ENCODE measurements at regions not wholly inside any gene's neighbourhood (a gene's known extent, or its start where the extent isn't known, plus 50 kb on each side); places are given as distances from the start of the nearest gene placed in this dataset.

DNA sequence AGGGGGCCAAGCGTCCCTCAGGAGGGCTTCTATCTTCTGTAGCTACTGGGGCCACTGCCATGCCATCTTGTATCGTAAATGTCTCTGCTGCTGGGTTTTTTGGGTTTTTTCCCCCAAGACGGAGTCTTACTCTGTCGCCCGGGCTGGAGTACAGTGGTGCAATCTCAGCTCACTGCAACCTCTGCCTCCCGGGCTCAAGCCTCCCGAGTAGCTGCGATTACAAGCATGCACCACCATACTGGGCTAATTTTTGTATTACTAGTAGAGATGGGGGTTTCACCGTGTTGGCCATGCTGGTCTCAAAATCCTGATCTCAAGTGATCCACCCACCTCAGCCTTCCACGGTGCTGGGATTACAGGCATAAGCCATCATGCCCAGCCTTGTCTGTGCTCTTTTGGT is 111.3 kb upstream of the LOC128125822 start:
- POLR2A ChIA-PET = no interaction called here
- CTCF ChIA-PET = no interaction called here

DNA sequence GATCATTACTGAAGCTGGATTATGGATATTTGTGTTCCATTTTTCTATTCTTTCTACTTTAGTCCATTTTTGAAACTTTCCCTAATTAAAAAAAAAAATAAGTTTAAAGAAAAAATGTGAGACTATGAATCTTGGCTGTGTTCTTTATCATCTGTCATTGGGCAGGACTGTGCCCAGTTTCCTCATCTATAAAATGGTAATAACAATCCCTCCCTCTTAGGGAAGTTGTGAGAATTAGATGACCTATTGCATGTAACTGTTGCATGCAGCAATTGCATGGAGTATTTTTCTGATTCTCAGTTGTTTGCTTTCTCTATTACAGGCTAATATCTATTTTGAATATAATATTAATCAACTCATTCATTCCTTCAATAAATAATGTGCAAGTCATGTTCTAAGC is 108.2 kb upstream of the LOC128125822 start:
- ChIA-PET CTCF (no interaction called here), POLR2A (no interaction called here)
- Histone ChIP-seq H3K27ac (ENCODE audit: low read depth in 1 of 2, low read length in 2 of 2) (no peak overlapping the region), H3K36me3 (ENCODE audit: insufficient read depth, low read length) (no peaks in the 10 kb centered on the region), H3K4me3 (ENCODE audit: low read length) (no peak overlapping the region), H3K9me3 (ENCODE audit: control insufficient read depth in 1 of 2, insufficient read depth in 1 of 2, low read length in 2 of 2) (no peaks in the 10 kb centered on the region), H3K4me1 (ENCODE audit: insufficient read depth, low read length) (no peaks in the 10 kb centered on the region), H3K27me3 (ENCODE audit: control insufficient read depth in 1 of 2, insufficient read depth in 2 of 2, low read length in 2 of 2) (no peaks in the 10 kb centered on the region)
- TF ChIP-seq, protein P1, sequence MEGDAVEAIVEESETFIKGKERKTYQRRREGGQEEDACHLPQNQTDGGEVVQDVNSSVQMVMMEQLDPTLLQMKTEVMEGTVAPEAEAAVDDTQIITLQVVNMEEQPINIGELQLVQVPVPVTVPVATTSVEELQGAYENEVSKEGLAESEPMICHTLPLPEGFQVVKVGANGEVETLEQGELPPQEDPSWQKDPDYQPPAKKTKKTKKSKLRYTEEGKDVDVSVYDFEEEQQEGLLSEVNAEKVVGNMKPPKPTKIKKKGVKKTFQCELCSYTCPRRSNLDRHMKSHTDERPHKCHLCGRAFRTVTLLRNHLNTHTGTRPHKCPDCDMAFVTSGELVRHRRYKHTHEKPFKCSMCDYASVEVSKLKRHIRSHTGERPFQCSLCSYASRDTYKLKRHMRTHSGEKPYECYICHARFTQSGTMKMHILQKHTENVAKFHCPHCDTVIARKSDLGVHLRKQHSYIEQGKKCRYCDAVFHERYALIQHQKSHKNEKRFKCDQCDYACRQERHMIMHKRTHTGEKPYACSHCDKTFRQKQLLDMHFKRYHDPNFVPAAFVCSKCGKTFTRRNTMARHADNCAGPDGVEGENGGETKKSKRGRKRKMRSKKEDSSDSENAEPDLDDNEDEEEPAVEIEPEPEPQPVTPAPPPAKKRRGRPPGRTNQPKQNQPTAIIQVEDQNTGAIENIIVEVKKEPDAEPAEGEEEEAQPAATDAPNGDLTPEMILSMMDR (IDR thresholded peaks at IDR 0.05) = no peak
- H3K9me3 Mint-ChIP-seq = no peaks in the 10 kb centered on the region
- H3K27me3 Mint-ChIP-seq = peaks cover 8% of the 10 kb centered on the region
- H3K4me3 Mint-ChIP-seq = no peak overlapping the region
- intact Hi-C loops (cut with DNase I, micrococcal nuclease) = no loop called here
- no peak for DNase-seq
- H3K4me1 Mint-ChIP-seq (ENCODE audit: low read depth) = no peaks in the 10 kb centered on the region
- no peak for ATAC-seq (ENCODE audit: poor library complexity)
- no peak overlapping the region for H3K27ac Mint-ChIP-seq
- no peaks in the 10 kb centered on the region for H3K36me3 Mint-ChIP-seq (ENCODE audit: low read depth)

More for the DNA sequence above, 111.3 kb upstream of the LOC128125822 start:
- H3K4me1 Mint-ChIP-seq (ENCODE audit: low read depth) = no peaks in the 10 kb centered on the region
- Histone ChIP-seq H3K4me3 (ENCODE audit: low read length) (no peak overlapping the region), H3K36me3 (ENCODE audit: insufficient read depth, low read length) (no peaks in the 10 kb centered on the region), H3K27me3 (ENCODE audit: control insufficient read depth in 1 of 2, insufficient read depth in 2 of 2, low read length in 2 of 2) (no peaks in the 10 kb centered on the region), H3K9me3 (ENCODE audit: control insufficient read depth in 1 of 2, insufficient read depth in 1 of 2, low read length in 2 of 2) (no peaks in the 10 kb centered on the region), H3K4me1 (ENCODE audit: insufficient read depth, low read length) (no peaks in the 10 kb centered on the region), H3K27ac (ENCODE audit: low read depth in 1 of 2, low read length in 2 of 2) (no peak overlapping the region)
- H3K27ac Mint-ChIP-seq = no peak overlapping the region
- TF ChIP-seq, protein P1 (IDR thresholded peaks at IDR 0.05) = no peak
- no peak overlapping the region for H3K4me3 Mint-ChIP-seq
- H3K36me3 Mint-ChIP-seq (ENCODE audit: low read depth) = no peaks in the 10 kb centered on the region
- ATAC-seq (ENCODE audit: poor library complexity) (no peak), DNase-seq (no peak)
- H3K27me3 Mint-ChIP-seq = peaks cover 13% of the 10 kb centered on the region
- intact Hi-C loops (cut with DNase I, micrococcal nuclease) = no loop called here
- no peaks in the 10 kb centered on the region for H3K9me3 Mint-ChIP-seq

DNA sequence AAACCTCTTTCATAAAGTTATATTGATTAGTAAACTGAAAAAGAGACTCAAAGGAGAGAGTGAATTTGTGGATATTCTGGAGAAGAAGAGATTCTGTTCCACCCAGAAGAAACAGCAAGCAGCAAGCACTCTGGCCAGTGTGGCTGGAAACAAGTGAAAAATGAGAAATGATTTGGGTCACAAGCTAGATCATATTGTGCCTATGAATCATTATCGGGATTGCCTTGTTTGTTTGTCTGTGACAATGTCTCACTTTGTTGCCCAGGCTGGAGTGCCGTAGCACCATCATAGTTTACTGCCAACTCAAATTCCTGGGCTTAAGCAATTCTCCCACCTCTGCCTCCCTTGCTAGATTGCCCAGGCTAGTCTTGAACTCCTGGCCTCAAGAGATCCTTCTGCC is 106.5 kb upstream of the LOC128125822 start:
- no peak for DNase-seq

More for the DNA sequence above, 106.5 kb upstream of the LOC128125822 start:
- ChIA-PET CTCF (no interaction called here), POLR2A (no interaction called here)
- Histone ChIP-seq H3K27ac (ENCODE audit: low read depth in 1 of 2, low read length in 2 of 2) (no peak overlapping the region), H3K27me3 (ENCODE audit: control insufficient read depth in 1 of 2, insufficient read depth in 2 of 2, low read length in 2 of 2) (no peaks in the 10 kb centered on the region), H3K36me3 (ENCODE audit: insufficient read depth, low read length) (no peaks in the 10 kb centered on the region), H3K9me3 (ENCODE audit: control insufficient read depth in 1 of 2, insufficient read depth in 1 of 2, low read length in 2 of 2) (no peaks in the 10 kb centered on the region), H3K4me3 (ENCODE audit: low read length) (no peak overlapping the region), H3K4me1 (ENCODE audit: insufficient read depth, low read length) (no peaks in the 10 kb centered on the region)
- Mint-ChIP-seq H3K4me1 (ENCODE audit: low read depth) (no peaks in the 10 kb centered on the region), H3K9me3 (no peaks in the 10 kb centered on the region), H3K36me3 (ENCODE audit: low read depth) (no peaks in the 10 kb centered on the region), H3K27me3 (peaks cover 8% of the 10 kb centered on the region), H3K27ac (no peak overlapping the region), H3K4me3 (no peak overlapping the region)
- TF ChIP-seq, protein P1 (IDR thresholded peaks at IDR 0.05) = no peak
- no peak for ATAC-seq (ENCODE audit: poor library complexity)
- intact Hi-C loops (cut with DNase I, micrococcal nuclease) = no loop called here

Data from CD4-positive, alpha-beta T cell (primary cell).